MM.1S (cell line): ENCODE measurements at regions not wholly inside any gene's neighbourhood (a gene's known extent, or its start where the extent isn't known, plus 50 kb on each side); places are given as distances from the start of the nearest gene placed in this dataset.

Experiments used
- EZH2 ChIP-seq: fragments of 300-600 bp; sonication (generic); optimal IDR thresholded peaks from 2 replicates; pipeline ENCODE3; 2017; ENCODE audit warnings: low read depth, mild to moderate bottlenecking, antibody characterized with exemption, low read length, mixed read lengths
- EZH2phosphoT487 ChIP-seq: fragments of 300-600 bp; sonication (generic); IDR thresholded peaks from 2 replicates; pipeline ENCODE4 v1.6.1; 2018; ENCODE audit warnings: antibody characterized with exemption, low read length
- TF ChIP-seq, protein P1 (sequence below): fragments of 300-600 bp; sonication (generic); IDR thresholded peaks from 2 replicates; pipeline ENCODE4 v1.5.1; 2016; ENCODE audit warnings: antibody characterized with exemption, low read length, mixed read lengths

DNA sequence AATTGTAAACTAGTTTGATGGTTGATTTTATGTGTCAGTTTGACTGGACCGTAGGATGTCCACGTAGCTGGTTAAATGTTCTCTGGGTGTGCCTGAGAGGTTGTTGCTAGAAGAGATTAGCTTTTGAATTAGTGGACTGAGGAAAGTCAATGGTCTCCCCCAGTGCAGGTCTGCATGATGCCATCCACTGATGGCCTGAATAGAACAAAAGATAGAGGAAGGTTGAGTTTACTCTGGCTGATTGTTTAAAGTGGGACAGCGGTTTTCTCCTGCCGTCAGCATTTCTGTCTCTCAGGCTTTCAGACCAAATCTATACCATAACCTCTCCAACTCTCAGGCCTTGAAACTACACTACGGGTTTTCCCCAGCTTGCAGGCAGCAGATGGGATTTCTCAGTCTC is 899.2 kb upstream of the WWC1 start:
- no peak for TF ChIP-seq EZH2phosphoT487
- TF ChIP-seq EZH2: no peak
- TF ChIP-seq, protein P1, sequence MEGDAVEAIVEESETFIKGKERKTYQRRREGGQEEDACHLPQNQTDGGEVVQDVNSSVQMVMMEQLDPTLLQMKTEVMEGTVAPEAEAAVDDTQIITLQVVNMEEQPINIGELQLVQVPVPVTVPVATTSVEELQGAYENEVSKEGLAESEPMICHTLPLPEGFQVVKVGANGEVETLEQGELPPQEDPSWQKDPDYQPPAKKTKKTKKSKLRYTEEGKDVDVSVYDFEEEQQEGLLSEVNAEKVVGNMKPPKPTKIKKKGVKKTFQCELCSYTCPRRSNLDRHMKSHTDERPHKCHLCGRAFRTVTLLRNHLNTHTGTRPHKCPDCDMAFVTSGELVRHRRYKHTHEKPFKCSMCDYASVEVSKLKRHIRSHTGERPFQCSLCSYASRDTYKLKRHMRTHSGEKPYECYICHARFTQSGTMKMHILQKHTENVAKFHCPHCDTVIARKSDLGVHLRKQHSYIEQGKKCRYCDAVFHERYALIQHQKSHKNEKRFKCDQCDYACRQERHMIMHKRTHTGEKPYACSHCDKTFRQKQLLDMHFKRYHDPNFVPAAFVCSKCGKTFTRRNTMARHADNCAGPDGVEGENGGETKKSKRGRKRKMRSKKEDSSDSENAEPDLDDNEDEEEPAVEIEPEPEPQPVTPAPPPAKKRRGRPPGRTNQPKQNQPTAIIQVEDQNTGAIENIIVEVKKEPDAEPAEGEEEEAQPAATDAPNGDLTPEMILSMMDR: no peak
